ENCODE measurements at regions not wholly inside any gene's neighbourhood (a gene's known extent, or its start where the extent isn't known, plus 50 kb on each side); places are given as distances from the start of the nearest gene placed in this dataset.

- DNase-seq, result no peak
Measured at GRCh38 chr13:26965952-26966700, 205.5 kb downstream of the USP12 start.

- no peak for DNase-seq
Measured at GRCh38 chr13:26964278-26965250, 204.0 kb upstream of the GPR12 start.

GRCh38 chr13:26962671-26963070 lies 202.1 kb upstream of the GPR12 start:
- no peak for DNase-seq

- DNase-seq, result no peak
Measured at GRCh38 chr13:26961890-26962615, 201.5 kb upstream of the GPR12 start.

- no peak for DNase-seq
Measured at GRCh38 chr13:26957182-26957581, 196.6 kb upstream of the GPR12 start.

GRCh38 chr13:26956522-26957142 lies 196.0 kb upstream of the GPR12 start:
- no peak for DNase-seq

- DNase-seq, result no peak
Measured at GRCh38 chr13:26954976-26955375, 194.4 kb upstream of the GPR12 start.

GRCh38 chr13:26953291-26953690 lies 192.7 kb upstream of the GPR12 start:
- DNase-seq, result no peak

GRCh38 chr13:26952551-26953143 lies 192.1 kb upstream of the GPR12 start:
- DNase-seq, result no peak

- DNase-seq, result no peak
Measured at GRCh38 chr13:26951581-26952177, 191.1 kb upstream of the GPR12 start.

- no peak for DNase-seq
Measured at GRCh38 chr13:26950968-26951367, 190.4 kb upstream of the GPR12 start.

GRCh38 chr13:26950546-26950945 lies 190.0 kb upstream of the GPR12 start:
- no peak for DNase-seq

GRCh38 chr13:26949701-26950502 lies 189.3 kb upstream of the GPR12 start:
- DNase-seq, result no peak

- DNase-seq, result no peak
Measured at GRCh38 chr13:26948353-26948752, 187.8 kb upstream of the GPR12 start.

GRCh38 chr13:26946684-26947343 lies 186.2 kb upstream of the GPR12 start:
- no peak for DNase-seq

GRCh38 chr13:26943748-26944147 lies 183.2 kb upstream of the GPR12 start:
- no peak for DNase-seq

GRCh38 chr13:26942184-26942583 lies 181.6 kb upstream of the GPR12 start:
- DNase-seq, result no peak

- DNase-seq, result no peak
Measured at GRCh38 chr13:26941345-26942174, 181.0 kb upstream of the GPR12 start.

GRCh38 chr13:26934096-26934495 lies 173.5 kb upstream of the GPR12 start:
- no peak for DNase-seq

GRCh38 chr13:26932465-26932864 lies 171.9 kb upstream of the GPR12 start:
- no peak for DNase-seq
